K562 (cell line): ENCODE measurements at regions not wholly inside any gene's neighbourhood (a gene's known extent, or its start where the extent isn't known, plus 50 kb on each side); places are given as distances from the start of the nearest gene placed in this dataset.

ENCODE experiments used
- ATF1 ChIP-seq, 2 experiments: fragments of 450-650 bp in 1 of 2; IDR thresholded peaks; 2 replicates each; pipeline ENCODE4 v1.6.1; 2016; ENCODE audit warnings: missing compliant biosample characterization in 1 of 2, missing genetic modification characterization in 1 of 2
- CAMTA2 ChIP-seq: fragments of 250-450 bp; sonication (Bioruptor Pico); conservative IDR thresholded peaks from 2 replicates; pipeline ENCODE4 v1.5.1; 2022
- FOXJ3 ChIP-seq: sonication (generic); formaldehyde crosslinking; IDR thresholded peaks from 2 replicates; pipeline ENCODE4 v1.4.0; 2020; ENCODE audit warnings: mild to moderate bottlenecking, missing genetic modification reagents
- RNF2 ChIP-seq: sonication (generic); IDR thresholded peaks from 2 replicates; pipeline ENCODE4 v1.6.1; 2016
- SIN3A ChIP-seq, 2 experiments: fragments of 150-350 bp in 1 of 2; IDR thresholded peaks; 2 replicates each; pipeline ENCODE4 v1.6.1; 2011 to 2016; ENCODE audit warnings: borderline replicate concordance in 2 of 2, low read depth in 2 of 2, low read length in 2 of 2, mild to moderate bottlenecking in 2 of 2, moderate library complexity in 2 of 2; ENCODE audit not compliant: control insufficient read depth in 1 of 2
- SIX5 ChIP-seq, 2 experiments: IDR thresholded peaks; 2 replicates each; pipeline ENCODE4 v1.6.1; 2011; ENCODE audit warnings: low read length in 2 of 2, borderline replicate concordance in 1 of 2, low read depth in 1 of 2, mild to moderate bottlenecking in 1 of 2, moderate library complexity in 1 of 2; ENCODE audit not compliant: insufficient read depth in 1 of 2
- TEAD4 ChIP-seq, 2 experiments: sonication (generic) in 1 of 2; formaldehyde crosslinking in 1 of 2; IDR thresholded peaks; 2 replicates each; pipeline versions ENCODE4 v1.6.1 to v1.8.0; 2012 to 2022; ENCODE audit warnings: borderline replicate concordance in 1 of 2, inconsistent platforms in 1 of 2, low read length in 1 of 2, mild to moderate bottlenecking in 1 of 2, missing genetic modification reagents in 1 of 2
- TF ChIP-seq, protein P1 (sequence below): fragments of 250-450 bp; sonication (Bioruptor Pico); IDR thresholded peaks from 2 replicates; pipeline ENCODE4 v1.8.0; 2022; ENCODE audit warnings: inconsistent platforms, mild to moderate bottlenecking, moderate library complexity, borderline replicate concordance
- TF ChIP-seq, protein P2 (sequence below), 2 experiments: fragments of 450-650 bp in 1 of 2; sonication (generic) in 1 of 2; formaldehyde crosslinking in 1 of 2; IDR thresholded peaks in 1 of 2; conservative IDR thresholded peaks in 1 of 2; 2 replicates each; pipeline versions ENCODE4 v1.6.1 to v1.8.1; 2016 to 2023; ENCODE audit warnings: mild to moderate bottlenecking in 2 of 2, moderate library complexity in 2 of 2, inconsistent platforms in 1 of 2, missing genetic modification reagents in 1 of 2
- TF ChIP-seq, protein P3 (sequence below): fragments of 200-600 bp; sonication (generic); IDR thresholded peaks from one replicate; pipeline ENCODE4 v1.6.1; 2012; ENCODE audit warnings: mild to moderate bottlenecking, low read depth, low read length, inconsistent platforms
- TF ChIP-seq, protein P4 (sequence below): fragments of 450-650 bp; IDR thresholded peaks from 2 replicates; pipeline ENCODE4 v1.6.1; 2014; ENCODE audit warnings: low read depth, mild to moderate bottlenecking, moderate library complexity, borderline replicate concordance

DNA sequence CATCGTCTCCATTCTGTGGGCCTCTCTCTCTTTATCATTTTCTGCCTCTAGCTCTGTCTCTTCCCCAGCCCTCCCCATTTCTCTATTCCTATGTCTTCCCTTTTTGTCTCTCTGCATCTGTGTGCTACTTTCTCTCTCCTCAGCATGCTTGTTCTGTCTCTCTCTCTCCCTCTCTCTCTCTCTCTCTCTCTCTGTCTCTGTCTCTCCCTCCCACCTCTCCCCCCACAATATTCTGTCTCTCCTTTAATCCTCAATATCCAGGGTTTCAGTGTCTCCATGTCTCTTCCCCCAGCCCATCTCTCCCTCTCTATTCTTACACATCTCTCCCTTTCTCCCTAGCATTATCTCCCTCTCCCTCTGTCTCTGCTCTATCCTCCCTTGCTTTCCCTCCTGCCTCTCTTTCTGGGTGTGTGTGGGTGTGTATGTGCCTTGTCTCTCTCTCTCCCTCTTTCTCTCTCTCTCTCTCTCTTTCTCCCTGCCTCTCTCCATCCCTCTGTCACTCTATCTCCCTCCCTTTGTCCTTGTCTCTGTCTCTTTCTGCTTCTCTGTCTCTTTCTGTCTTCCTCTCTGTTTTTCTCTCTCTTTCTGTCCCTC, 76.9 kb upstream of the SIRPA start:
- TF ChIP-seq, protein P1, sequence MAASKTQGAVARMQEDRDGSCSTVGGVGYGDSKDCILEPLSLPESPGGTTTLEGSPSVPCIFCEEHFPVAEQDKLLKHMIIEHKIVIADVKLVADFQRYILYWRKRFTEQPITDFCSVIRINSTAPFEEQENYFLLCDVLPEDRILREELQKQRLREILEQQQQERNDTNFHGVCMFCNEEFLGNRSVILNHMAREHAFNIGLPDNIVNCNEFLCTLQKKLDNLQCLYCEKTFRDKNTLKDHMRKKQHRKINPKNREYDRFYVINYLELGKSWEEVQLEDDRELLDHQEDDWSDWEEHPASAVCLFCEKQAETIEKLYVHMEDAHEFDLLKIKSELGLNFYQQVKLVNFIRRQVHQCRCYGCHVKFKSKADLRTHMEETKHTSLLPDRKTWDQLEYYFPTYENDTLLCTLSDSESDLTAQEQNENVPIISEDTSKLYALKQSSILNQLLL (CRISPR knock-in tag): no peak
- TF ChIP-seq ATF1 (CRISPR knock-in tag; IDR thresholded peaks at IDR 0.05) (no peak), ATF1 (tag; IDR thresholded peaks at IDR 0.05) (no peak), SIN3A (IDR thresholded peaks at IDR 0.05; ENCODE audit: borderline replicate concordance in 2 of 2, control insufficient read depth in 1 of 2, low read depth in 2 of 2, low read length in 2 of 2) (no peak), CAMTA2 (no peak), FOXJ3 (CRISPR knock-in tag) (no peak), RNF2 (no peak), TEAD4 (IDR thresholded peaks at IDR 0.05; ENCODE audit: low read length) (no peak), TEAD4 (CRISPR knock-in tag; IDR thresholded peaks at IDR 0.05; ENCODE audit: borderline replicate concordance) (no peak), SIX5 (IDR thresholded peaks at IDR 0.05; ENCODE audit: borderline replicate concordance in 1 of 2, insufficient read depth in 1 of 2, low read depth in 1 of 2, low read length in 2 of 2) (no peak)
- TF ChIP-seq, protein P2, sequence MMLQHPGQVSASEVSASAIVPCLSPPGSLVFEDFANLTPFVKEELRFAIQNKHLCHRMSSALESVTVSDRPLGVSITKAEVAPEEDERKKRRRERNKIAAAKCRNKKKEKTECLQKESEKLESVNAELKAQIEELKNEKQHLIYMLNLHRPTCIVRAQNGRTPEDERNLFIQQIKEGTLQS (IDR thresholded peaks at IDR 0.05): no peak
- TF ChIP-seq, protein P2 (CRISPR knock-in tag; conservative IDR thresholded peaks at IDR 0.05): no peak
- TF ChIP-seq, protein P3, sequence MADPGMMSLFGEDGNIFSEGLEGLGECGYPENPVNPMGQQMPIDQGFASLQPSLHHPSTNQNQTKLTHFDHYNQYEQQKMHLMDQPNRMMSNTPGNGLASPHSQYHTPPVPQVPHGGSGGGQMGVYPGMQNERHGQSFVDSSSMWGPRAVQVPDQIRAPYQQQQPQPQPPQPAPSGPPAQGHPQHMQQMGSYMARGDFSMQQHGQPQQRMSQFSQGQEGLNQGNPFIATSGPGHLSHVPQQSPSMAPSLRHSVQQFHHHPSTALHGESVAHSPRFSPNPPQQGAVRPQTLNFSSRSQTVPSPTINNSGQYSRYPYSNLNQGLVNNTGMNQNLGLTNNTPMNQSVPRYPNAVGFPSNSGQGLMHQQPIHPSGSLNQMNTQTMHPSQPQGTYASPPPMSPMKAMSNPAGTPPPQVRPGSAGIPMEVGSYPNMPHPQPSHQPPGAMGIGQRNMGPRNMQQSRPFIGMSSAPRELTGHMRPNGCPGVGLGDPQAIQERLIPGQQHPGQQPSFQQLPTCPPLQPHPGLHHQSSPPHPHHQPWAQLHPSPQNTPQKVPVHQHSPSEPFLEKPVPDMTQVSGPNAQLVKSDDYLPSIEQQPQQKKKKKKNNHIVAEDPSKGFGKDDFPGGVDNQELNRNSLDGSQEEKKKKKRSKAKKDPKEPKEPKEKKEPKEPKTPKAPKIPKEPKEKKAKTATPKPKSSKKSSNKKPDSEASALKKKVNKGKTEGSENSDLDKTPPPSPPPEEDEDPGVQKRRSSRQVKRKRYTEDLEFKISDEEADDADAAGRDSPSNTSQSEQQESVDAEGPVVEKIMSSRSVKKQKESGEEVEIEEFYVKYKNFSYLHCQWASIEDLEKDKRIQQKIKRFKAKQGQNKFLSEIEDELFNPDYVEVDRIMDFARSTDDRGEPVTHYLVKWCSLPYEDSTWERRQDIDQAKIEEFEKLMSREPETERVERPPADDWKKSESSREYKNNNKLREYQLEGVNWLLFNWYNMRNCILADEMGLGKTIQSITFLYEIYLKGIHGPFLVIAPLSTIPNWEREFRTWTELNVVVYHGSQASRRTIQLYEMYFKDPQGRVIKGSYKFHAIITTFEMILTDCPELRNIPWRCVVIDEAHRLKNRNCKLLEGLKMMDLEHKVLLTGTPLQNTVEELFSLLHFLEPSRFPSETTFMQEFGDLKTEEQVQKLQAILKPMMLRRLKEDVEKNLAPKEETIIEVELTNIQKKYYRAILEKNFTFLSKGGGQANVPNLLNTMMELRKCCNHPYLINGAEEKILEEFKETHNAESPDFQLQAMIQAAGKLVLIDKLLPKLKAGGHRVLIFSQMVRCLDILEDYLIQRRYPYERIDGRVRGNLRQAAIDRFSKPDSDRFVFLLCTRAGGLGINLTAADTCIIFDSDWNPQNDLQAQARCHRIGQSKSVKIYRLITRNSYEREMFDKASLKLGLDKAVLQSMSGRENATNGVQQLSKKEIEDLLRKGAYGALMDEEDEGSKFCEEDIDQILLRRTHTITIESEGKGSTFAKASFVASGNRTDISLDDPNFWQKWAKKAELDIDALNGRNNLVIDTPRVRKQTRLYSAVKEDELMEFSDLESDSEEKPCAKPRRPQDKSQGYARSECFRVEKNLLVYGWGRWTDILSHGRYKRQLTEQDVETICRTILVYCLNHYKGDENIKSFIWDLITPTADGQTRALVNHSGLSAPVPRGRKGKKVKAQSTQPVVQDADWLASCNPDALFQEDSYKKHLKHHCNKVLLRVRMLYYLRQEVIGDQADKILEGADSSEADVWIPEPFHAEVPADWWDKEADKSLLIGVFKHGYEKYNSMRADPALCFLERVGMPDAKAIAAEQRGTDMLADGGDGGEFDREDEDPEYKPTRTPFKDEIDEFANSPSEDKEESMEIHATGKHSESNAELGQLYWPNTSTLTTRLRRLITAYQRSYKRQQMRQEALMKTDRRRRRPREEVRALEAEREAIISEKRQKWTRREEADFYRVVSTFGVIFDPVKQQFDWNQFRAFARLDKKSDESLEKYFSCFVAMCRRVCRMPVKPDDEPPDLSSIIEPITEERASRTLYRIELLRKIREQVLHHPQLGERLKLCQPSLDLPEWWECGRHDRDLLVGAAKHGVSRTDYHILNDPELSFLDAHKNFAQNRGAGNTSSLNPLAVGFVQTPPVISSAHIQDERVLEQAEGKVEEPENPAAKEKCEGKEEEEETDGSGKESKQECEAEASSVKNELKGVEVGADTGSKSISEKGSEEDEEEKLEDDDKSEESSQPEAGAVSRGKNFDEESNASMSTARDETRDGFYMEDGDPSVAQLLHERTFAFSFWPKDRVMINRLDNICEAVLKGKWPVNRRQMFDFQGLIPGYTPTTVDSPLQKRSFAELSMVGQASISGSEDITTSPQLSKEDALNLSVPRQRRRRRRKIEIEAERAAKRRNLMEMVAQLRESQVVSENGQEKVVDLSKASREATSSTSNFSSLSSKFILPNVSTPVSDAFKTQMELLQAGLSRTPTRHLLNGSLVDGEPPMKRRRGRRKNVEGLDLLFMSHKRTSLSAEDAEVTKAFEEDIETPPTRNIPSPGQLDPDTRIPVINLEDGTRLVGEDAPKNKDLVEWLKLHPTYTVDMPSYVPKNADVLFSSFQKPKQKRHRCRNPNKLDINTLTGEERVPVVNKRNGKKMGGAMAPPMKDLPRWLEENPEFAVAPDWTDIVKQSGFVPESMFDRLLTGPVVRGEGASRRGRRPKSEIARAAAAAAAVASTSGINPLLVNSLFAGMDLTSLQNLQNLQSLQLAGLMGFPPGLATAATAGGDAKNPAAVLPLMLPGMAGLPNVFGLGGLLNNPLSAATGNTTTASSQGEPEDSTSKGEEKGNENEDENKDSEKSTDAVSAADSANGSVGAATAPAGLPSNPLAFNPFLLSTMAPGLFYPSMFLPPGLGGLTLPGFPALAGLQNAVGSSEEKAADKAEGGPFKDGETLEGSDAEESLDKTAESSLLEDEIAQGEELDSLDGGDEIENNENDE: no peak
- TF ChIP-seq, protein P4, sequence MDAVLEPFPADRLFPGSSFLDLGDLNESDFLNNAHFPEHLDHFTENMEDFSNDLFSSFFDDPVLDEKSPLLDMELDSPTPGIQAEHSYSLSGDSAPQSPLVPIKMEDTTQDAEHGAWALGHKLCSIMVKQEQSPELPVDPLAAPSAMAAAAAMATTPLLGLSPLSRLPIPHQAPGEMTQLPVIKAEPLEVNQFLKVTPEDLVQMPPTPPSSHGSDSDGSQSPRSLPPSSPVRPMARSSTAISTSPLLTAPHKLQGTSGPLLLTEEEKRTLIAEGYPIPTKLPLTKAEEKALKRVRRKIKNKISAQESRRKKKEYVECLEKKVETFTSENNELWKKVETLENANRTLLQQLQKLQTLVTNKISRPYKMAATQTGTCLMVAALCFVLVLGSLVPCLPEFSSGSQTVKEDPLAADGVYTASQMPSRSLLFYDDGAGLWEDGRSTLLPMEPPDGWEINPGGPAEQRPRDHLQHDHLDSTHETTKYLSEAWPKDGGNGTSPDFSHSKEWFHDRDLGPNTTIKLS: no peak
